ENCODE measurements at regions not wholly inside any gene's neighbourhood (a gene's known extent, or its start where the extent isn't known, plus 50 kb on each side); places are given as distances from the start of the nearest gene placed in this dataset.
A peak's percentile ranks its signal among the peaks of the same experiment; 100 is the strongest.

DNA sequence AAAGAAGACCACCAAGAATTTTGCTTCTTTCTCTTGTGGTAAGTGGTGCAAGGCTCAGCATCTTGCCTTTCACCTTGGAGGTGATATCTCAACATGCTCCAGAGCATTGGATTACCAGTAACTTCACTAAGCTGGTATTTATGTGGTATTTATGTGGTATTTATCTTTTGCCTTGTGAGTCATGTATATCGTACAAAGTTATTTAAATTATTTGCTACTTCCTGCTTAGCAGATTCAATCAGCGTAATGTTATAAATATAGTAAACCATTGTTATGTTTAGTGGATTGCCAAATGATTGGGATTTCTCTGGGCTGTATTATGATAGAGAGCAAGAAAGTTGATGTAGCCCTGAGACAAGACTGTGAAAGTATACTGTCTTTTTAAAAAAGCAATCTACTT lies 366.4 kb downstream of the IPO8 start:
- Histone ChIP-seq H3K4me1 (no peaks in the 10 kb centered on the region), H3K27ac (no peak overlapping the region), H3K36me3 (no peaks in the 10 kb centered on the region), H3K27me3 (no peaks in the 10 kb centered on the region), H3K9me3 (no peaks in the 10 kb centered on the region), H3K4me3 (no peak overlapping the region)
- WGBS, 2 donors: 80 to 93% methylated on average over 2 of the region's 2 CpGs
- TF ChIP-seq, protein P1, sequence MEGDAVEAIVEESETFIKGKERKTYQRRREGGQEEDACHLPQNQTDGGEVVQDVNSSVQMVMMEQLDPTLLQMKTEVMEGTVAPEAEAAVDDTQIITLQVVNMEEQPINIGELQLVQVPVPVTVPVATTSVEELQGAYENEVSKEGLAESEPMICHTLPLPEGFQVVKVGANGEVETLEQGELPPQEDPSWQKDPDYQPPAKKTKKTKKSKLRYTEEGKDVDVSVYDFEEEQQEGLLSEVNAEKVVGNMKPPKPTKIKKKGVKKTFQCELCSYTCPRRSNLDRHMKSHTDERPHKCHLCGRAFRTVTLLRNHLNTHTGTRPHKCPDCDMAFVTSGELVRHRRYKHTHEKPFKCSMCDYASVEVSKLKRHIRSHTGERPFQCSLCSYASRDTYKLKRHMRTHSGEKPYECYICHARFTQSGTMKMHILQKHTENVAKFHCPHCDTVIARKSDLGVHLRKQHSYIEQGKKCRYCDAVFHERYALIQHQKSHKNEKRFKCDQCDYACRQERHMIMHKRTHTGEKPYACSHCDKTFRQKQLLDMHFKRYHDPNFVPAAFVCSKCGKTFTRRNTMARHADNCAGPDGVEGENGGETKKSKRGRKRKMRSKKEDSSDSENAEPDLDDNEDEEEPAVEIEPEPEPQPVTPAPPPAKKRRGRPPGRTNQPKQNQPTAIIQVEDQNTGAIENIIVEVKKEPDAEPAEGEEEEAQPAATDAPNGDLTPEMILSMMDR (IDR thresholded peaks at IDR 0.05): no peak
- intact Hi-C loops (cut with DNase I): no loop called here
- FAIRE-seq (no peak), ATAC-seq (no peak), DNase-seq (no peak)

DNA sequence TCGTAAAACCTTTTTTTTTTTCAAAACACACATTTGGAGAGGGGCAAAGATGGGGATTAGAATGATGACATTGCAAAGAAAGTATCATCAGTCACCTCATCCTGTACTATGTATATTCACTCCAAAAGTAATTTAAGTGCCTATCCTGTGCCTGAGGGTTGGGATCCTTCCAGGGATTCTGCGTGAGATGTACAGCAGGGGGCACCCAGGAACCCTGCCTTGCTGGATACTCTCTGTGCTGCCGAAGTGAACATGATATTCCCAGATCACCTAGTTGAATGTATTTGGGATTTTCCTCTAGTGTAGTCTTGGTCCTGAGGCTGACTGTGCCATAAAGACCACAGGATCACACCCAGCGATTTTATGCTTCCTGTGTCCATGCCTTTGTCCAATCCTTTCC lies 372.7 kb downstream of the IPO8 start:
- ATAC-seq: no peak
- no peaks in the 10 kb centered on the region for H3K27me3 ChIP-seq

DNA sequence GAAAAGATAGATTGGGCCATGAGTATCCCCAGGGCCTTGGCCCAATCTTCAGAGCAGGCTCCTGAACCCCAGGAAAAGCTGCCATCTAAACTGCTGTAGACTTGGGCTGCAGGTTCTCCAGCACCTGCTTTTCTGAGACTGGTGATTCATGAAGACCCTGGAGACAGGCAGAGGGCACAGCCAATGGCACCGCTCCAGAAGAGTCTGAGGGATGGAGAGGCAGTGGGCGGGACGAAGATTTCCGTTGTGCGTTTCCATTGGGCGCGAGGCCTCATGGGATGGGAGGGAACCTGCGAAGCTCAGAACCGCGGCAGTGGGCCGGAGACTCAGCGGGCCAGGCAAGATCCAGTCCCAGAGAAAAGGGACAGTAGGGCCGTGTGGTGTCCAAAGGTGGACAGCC lies 375.1 kb downstream of the IPO8 start:
- FAIRE-seq: no peak
- H3K4me1 ChIP-seq: no peaks in the 10 kb centered on the region
- DNase-seq: no peak
- no peaks in the 10 kb centered on the region for H3K9me3 ChIP-seq
- no peak overlapping the region for H3K27ac ChIP-seq
- no peaks in the 10 kb centered on the region for H3K27me3 ChIP-seq
- no peak overlapping the region for H3K4me3 ChIP-seq
- intact Hi-C loops (cut with DNase I): no loop called here
- TF ChIP-seq, protein P1 (IDR thresholded peaks at IDR 0.05): no peak
- WGBS, 2 donors: 92 to 95% methylated on average over 13 of the region's 13 CpGs
- no peak for ATAC-seq
- no peaks in the 10 kb centered on the region for H3K36me3 ChIP-seq

More for the DNA sequence above, 372.7 kb downstream of the IPO8 start:
- Histone ChIP-seq H3K36me3 (no peaks in the 10 kb centered on the region), H3K9me3 (no peaks in the 10 kb centered on the region), H3K27ac (no peak overlapping the region), H3K4me1 (no peaks in the 10 kb centered on the region), H3K4me3 (no peak overlapping the region)
- TF ChIP-seq, protein P1 (IDR thresholded peaks at IDR 0.05): no peak
- FAIRE-seq: no peak
- 45 to 53% methylated on average over 4 of the region's 4 CpGs for WGBS, 2 donors
- no peak for DNase-seq
- intact Hi-C loops (cut with DNase I): no loop called here

GRCh38 chr12:30314506-30315100 lies 381.1 kb downstream of the IPO8 start:
- Histone ChIP-seq H3K27me3 (no peaks in the 10 kb centered on the region), H3K27ac (no peak overlapping the region), H3K4me3 (no peak overlapping the region), H3K36me3 (no peaks in the 10 kb centered on the region), H3K4me1 (no peaks in the 10 kb centered on the region), H3K9me3 (no peaks in the 10 kb centered on the region)
- TF ChIP-seq, protein P1 (IDR thresholded peaks at IDR 0.05): no peak
- ATAC-seq: peak in 1 of 4 donors; percentile 32
- WGBS, 2 donors: 26 to 31% methylated on average over 5 of the region's 5 CpGs
- intact Hi-C loops (cut with DNase I): no loop called here
- no peak for DNase-seq
- FAIRE-seq: no peak

GRCh38 chr12:30308010-30308717 lies 387.5 kb downstream of the IPO8 start:
- no peak for FAIRE-seq

More at GRCh38 chr12:30308010-30308717, 387.5 kb downstream of the IPO8 start:
- DNase-seq (no peak), ATAC-seq (no peak)
- Histone ChIP-seq H3K36me3 (no peaks in the 10 kb centered on the region), H3K27ac (no peak overlapping the region), H3K4me1 (no peaks in the 10 kb centered on the region), H3K27me3 (no peaks in the 10 kb centered on the region), H3K4me3 (no peak overlapping the region), H3K9me3 (no peaks in the 10 kb centered on the region)
- 64 to 68% methylated on average over 4 of the region's 4 CpGs for WGBS, 2 donors
- TF ChIP-seq, protein P1 (IDR thresholded peaks at IDR 0.05): no peak
- intact Hi-C loops (cut with DNase I): no loop called here
